ENCODE measurements at regions not wholly inside any gene's neighbourhood (a gene's known extent, or its start where the extent isn't known, plus 50 kb on each side); places are given as distances from the start of the nearest gene placed in this dataset.
A peak's percentile ranks its signal among the peaks of the same experiment; 100 is the strongest.
"Not testable (repeated sequence)": the region's sequence is repeated elsewhere in the genome, so short reads cannot be mapped to it uniquely, and the experiment has no call there.

DNA sequence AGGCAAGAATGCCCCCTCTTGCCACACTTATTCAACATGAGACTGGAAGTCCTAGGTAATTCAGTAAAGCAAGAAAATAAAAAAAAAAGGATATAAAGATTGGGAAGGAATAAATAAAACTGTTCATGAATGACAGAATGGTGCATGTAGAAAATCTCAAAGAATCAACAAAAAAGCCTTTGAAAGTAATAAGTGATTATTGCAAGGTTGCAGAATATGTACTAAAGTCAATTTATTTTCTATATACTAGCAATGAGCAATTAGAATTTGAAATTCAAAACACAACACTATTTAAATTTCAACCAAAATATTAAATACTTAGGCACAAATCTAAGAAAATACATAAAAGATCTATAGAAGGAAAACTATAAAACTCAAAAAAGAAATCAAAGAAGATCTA, 58.6 kb downstream of the MAGEA10 start:
- no peak for DNase-seq (ENCODE audit: low read depth)

DNA sequence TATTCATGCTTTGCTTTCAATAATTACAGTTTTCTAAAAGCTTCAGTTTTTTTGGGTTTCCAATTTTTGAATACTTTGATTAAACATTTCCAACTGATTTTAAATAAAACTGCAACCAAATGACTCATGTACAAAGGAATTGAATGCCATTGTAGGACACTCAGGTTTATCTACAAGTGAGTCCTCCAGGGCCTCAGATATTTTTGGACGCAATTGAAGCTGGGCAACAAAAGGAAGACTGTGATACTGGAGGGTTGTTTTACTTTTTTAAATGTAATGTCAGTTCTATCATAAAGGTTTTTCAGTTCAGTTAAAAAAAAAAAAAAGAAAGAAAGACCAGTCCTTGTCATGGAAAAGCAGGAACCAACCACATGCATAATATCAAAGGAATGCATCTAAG, 64.2 kb downstream of the MAGEA10 start:
- DNase-seq (ENCODE audit: low read depth), result no peak

DNA sequence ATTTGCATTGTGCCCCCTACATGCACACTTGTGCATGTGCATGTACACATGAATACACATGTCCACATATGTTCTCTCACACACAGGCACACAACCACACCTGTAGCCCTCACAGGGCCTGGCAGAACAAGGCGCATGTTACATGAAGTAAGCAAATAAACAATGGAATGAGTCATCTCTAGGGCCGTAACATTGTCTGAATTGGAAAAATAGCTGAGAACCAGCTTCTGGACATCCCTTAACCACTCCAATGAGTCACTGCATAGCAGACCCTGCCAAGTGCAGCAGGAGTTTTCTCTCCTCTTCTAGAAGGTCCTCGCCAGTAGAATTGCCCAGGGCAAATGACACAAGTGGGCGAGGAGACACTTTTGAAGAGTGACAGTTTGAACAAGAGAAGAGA, 66.1 kb downstream of the MAGEA10 start:
- DNase-seq (ENCODE audit: low read depth), result peak; percentile 41

DNA sequence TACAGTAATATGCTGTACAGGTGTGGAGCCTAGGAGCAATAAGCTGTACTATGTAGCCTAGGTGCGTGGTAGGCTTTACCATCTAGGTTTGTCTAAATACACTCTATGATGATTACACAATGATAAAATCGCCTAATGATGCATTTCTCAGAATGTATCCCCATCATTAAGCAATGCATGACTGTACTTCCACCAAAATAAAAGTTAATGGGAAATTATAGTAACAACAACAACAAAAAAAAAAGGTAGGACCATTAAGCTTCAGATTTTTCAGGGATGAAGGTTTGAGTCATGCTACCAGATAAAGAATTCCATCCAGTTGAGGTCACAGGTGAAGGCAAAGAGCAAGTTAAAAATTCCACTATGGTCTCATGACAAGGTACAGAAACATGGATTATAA, 68.2 kb downstream of the MAGEA10 start:
- DNase-seq (ENCODE audit: low read depth), result no peak

DNA sequence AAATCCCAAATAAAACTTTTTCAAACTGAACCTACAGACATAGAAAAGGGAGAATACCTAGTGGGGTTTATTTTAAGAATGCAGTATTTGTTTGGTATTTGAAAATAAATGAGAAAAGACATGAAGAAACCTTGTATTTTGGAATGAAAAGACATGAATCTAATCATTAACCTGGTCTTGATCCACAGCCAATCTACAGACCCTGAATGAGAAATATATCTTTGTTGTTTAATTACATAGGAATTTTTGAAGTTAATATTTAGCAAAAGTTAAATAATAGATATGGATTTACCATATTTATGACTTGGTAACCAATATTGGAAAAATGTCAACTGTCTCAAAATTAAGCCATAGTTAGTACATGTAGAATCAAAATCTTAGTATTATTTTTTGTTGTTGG, 76.8 kb downstream of the MAGEA10 start:
- no peak for DNase-seq (ENCODE audit: low read depth)

DNA sequence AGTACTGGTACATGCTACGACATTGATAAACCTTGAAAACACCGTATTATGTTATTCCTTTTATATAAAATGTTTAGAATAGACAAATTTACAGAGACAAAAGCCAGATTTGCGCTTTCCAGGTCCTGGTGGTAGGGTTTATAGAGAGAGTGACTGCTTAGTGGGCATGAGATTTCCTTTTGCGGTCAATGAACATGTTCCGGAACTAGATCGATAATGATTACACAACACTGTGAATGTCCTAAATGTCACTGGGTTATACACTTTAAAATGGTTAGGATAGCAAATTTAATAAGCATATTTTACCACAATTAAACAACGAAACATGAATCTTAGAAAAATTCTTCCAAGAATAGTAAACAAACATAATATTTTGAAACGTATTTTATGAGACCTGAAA, 77.3 kb downstream of the MAGEA10 start:
- DNase-seq (ENCODE audit: low read depth), result no peak

DNA sequence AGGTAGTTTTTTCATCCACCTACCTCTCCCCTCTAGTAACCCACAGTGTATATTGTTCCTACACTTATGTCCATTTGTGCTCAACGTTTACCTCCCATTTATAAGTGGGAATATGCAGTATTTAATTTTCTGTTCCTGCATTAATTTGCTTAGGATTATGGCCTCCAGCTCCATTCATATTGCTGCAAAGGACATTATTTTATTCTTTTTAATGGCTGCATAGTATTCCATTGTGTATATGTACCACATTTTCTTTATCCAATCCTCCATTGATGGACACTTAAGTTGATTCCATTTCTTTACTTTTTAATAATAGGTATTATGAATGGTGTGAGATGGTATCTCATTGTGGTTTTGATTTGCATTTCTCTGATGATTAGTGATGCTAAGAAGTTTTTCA, 76.1 kb upstream of the GABRE start:
- not testable (repeated sequence) for DNase-seq (ENCODE audit: low read depth)

DNA sequence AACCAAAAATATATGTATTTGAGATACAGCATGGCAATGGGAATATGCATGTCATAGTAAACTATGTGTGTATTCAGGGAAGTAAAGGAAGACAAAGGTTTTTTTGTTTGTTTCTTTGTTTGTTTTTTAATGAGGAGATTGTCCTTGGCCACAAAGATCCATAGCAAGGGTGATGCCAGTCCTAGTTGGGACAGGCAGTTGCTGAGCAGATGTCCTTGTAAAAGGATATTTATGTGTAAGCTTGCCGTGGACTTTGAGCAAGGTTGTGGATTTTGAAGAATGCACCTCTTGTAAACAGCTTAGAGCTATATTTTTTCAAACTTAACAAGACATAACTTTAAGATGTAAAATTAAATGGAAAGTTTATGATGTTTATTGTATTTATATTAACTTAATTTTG, 69.9 kb upstream of the GABRE start:
- no peak for DNase-seq (ENCODE audit: low read depth)

DNA sequence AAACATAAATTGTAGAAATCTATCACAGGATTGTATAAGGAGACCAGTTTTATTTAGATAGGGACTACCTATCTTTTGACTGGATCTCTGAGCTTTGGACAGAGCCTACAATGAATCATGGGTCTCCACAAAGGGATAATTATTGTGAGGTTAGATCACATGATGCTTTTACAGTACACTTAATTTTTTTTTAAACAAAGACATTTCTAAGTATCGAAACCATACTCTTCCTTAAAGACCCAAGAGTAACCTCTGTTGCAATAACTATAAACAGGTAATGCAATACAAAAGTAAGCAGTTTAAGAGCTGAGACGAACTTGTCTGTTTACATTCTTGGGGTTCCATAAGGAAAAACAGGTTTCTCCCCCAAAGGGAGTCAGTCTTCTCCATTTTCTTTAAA, 64.3 kb upstream of the GABRE start:
- DNase-seq (ENCODE audit: low read depth), result no peak

DNA sequence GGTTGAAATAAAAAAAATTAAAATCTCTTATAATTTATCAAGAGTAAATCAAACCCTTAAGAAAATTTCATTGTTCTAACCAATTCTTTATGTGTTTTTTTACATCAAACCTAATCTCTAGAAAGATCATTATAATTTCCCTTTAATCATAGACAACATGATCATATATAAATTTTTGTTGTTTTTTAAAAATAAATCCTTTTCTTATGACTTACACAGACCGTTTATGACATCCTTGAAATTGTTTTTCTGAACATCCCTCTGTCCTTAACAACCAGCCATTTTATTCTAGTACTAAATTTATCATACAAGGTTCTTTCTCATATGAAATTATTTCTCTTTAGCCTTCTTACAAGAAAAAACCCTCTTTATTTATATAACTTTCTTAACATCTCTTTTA, 62.7 kb upstream of the GABRE start:
- DNase-seq (ENCODE audit: low read depth), result no peak

DNA sequence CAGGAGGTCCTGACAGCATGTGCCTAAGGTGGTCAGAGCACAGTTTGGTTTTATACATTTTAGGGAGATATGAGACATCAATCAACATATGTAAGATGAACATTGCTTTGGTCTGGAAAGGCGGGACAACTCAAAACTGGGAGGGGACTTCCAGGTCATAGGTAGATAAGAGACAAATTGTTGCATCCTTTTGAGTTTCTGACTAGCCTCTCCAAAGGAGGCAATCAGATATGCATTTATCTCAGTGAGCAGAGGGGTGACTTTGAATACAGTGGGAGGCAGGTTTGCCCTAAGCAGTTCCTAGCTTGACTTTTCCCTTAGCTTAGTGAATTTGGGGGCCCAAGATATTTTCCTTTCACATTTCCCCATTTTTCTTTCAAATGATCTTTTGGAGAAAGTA, 56.9 kb upstream of the GABRE start:
- DNase-seq (ENCODE audit: low read depth), result not testable (repeated sequence)

DNA sequence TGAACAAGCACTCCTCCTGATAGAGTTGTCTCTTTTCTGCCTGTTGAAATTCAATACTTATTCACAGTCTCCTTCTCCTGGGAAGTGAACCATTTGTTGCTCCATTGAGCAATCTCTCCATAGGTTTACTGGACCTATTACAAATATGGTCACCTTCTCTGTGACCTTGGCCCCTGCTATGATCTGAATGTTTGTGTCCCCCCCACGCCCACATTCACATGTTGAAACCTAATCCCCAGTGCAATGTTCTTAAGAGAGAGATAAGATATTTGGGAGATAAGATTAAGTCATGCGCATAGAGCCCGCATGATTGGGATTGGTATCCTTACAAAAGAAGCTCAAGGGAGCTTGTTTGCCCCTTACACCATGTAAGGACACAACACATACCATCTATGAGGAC, 54.1 kb upstream of the GABRE start:
- no peak for DNase-seq (ENCODE audit: low read depth)

DNA sequence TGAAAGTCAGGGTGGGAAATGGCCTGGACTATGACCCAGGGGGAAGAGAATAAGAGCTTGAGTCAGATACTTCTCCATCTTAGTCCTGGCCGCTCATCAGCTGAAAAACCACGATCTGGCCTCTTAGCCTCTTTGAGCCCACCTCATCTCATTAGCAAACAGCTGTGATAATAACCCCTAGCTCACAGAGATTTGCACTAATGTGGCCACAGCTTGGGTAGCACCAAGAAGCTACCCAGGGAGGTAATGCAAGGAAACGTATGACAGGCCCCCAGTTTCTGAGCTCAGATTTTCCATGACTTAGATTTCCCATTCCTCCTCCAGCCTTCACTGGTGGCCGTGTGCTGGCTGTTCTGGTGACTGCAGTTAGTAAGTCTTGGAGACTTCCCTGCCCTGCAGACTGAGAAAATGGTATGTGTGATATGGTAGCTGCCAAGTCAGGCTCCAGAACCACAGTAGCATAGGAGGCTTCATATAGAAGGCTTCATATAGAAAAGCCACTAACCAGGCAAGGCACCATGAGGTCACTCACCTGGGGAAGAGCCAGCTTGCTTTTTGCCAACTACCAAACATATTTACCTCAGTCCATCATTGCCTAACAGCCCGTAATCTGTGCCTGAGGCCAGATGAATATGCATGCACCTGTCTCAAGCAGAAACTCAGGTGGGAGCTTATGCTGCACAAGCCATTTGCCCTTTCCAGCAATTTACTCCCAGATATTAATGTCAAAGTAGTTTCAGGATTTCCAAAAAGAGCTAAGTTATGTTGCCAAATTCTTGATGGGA, 51.4 kb upstream of the GABRE start:
- no peak for DNase-seq (ENCODE audit: low read depth)

DNA sequence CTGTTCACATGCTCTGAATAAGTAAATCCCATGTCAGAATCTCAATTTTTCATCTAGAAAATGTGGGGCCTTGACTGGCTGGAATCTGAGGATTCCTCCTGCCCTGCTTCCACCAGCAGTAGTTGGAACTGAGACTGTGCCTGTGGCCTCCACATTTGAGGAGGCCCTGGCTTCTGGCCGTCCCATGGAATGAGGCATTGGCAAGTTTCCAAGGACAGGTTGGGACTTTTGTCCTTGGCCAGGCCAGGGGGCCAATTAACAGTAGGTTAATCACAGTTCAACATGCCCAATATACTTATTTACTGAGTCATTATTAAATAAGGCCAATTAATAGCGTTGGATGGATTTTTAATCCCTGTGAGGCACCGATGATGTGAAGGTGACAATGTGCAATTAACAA, 50.2 kb upstream of the GABRE start:
- no peak for DNase-seq (ENCODE audit: low read depth)
